CD4-positive, alpha-beta T cell treated with Interleukin-4 for 4 hours (primary cell): ENCODE measurements at regions not wholly inside any gene's neighbourhood (a gene's known extent, or its start where the extent isn't known, plus 50 kb on each side); places are given as distances from the start of the nearest gene placed in this dataset.
"Not testable (repeated sequence)": the region's sequence is repeated elsewhere in the genome, so short reads cannot be mapped to it uniquely, and the experiment has no call there.

Source experiments
- DNase-seq: peaks from one replicate; pipeline ENCODE4 v3.0.0-alpha.2; 2020

- DNase-seq = no peak
These were observed 1342.2 kb downstream of the BRD1 start for GRCh38 chr22:48485149-48486133.

- DNase-seq = no peak
These were observed 1343.7 kb downstream of the BRD1 start for GRCh38 chr22:48483764-48484528.

- no peak for DNase-seq
These were observed 1344.9 kb downstream of the BRD1 start for GRCh38 chr22:48482771-48483170.

- not testable (repeated sequence) for DNase-seq
These were observed 1345.5 kb downstream of the BRD1 start for GRCh38 chr22:48482198-48482597.

GRCh38 chr22:48481748-48482147, 1345.9 kb downstream of the BRD1 start:
- DNase-seq = no peak

GRCh38 chr22:48478529-48479265, 1349.0 kb downstream of the BRD1 start:
- no peak for DNase-seq

GRCh38 chr22:48478124-48478523, 1349.5 kb downstream of the BRD1 start:
- no peak for DNase-seq

- DNase-seq = no peak
These were observed 1350.5 kb downstream of the BRD1 start for GRCh38 chr22:48477031-48477721.

- DNase-seq = no peak
These were observed 1351.1 kb downstream of the BRD1 start for GRCh38 chr22:48476577-48476976.

GRCh38 chr22:48475661-48476345, 1351.9 kb downstream of the BRD1 start:
- no peak for DNase-seq

GRCh38 chr22:48474881-48475280, 1352.8 kb downstream of the BRD1 start:
- no peak for DNase-seq

GRCh38 chr22:48473202-48473601, 1354.5 kb downstream of the BRD1 start:
- no peak for DNase-seq

- no peak for DNase-seq
These were observed 1363.4 kb downstream of the BRD1 start for GRCh38 chr22:48464246-48464645.

GRCh38 chr22:48459859-48460823, 1367.5 kb downstream of the BRD1 start:
- no peak for DNase-seq

- DNase-seq = no peak
These were observed 1368.4 kb downstream of the BRD1 start for GRCh38 chr22:48459259-48459658.

GRCh38 chr22:48456449-48456848, 1371.2 kb downstream of the BRD1 start:
- DNase-seq = no peak

- no peak for DNase-seq
These were observed 1373.8 kb downstream of the BRD1 start for GRCh38 chr22:48453751-48454485.

- no peak for DNase-seq
These were observed 1374.5 kb downstream of the BRD1 start for GRCh38 chr22:48453171-48453570.

GRCh38 chr22:48452766-48453165, 1374.9 kb downstream of the BRD1 start:
- DNase-seq = no peak

- DNase-seq = no peak
These were observed 1375.8 kb downstream of the BRD1 start for GRCh38 chr22:48451891-48452290.
